Fibroblast of lung (primary cell): ENCODE measurements at regions not wholly inside any gene's neighbourhood (a gene's known extent, or its start where the extent isn't known, plus 50 kb on each side); places are given as distances from the start of the nearest gene placed in this dataset.

Experiments used
- EZH2 ChIP-seq: IDR thresholded peaks from 2 replicates; pipeline ENCODE4 v1.5.1; 2012; ENCODE audit warnings: low read length, control low read depth, mild to moderate bottlenecking; ENCODE audit errors: missing control alignments
- TF ChIP-seq, protein P1 (sequence below), 2 donors: IDR thresholded peaks in 1 of 2; conservative IDR thresholded peaks in 1 of 2; 1 replicate in 1 of 2; 2 replicates in 1 of 2; pipeline ENCODE4 v1.5.1; 2011 to 2012; ENCODE audit warnings: low read length in 2 of 2, control low read depth in 1 of 2, inconsistent platforms in 1 of 2, low read depth in 1 of 2, mild to moderate bottlenecking in 1 of 2

DNA sequence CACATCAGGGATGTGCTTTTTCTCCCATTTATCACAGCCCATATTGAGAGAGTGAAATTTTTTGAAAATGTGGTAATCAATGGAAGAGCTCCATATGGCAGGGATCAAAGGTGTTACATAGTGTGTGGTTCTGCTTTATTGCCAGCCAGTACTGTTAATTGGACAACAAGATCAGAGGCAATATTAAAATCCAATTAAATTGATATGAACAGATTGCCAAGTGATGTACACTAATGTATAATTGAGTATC is 338.9 kb downstream of the BCL11A start:
- TF ChIP-seq, protein P1, sequence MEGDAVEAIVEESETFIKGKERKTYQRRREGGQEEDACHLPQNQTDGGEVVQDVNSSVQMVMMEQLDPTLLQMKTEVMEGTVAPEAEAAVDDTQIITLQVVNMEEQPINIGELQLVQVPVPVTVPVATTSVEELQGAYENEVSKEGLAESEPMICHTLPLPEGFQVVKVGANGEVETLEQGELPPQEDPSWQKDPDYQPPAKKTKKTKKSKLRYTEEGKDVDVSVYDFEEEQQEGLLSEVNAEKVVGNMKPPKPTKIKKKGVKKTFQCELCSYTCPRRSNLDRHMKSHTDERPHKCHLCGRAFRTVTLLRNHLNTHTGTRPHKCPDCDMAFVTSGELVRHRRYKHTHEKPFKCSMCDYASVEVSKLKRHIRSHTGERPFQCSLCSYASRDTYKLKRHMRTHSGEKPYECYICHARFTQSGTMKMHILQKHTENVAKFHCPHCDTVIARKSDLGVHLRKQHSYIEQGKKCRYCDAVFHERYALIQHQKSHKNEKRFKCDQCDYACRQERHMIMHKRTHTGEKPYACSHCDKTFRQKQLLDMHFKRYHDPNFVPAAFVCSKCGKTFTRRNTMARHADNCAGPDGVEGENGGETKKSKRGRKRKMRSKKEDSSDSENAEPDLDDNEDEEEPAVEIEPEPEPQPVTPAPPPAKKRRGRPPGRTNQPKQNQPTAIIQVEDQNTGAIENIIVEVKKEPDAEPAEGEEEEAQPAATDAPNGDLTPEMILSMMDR (conservative IDR thresholded peaks at IDR 0.05 in 1 of 2, IDR thresholded peaks at IDR 0.05 in 1 of 2; ENCODE audit: low read depth in 1 of 2, low read length in 2 of 2) = no peak
- no peak for TF ChIP-seq EZH2
